Natural killer cell (primary cell): ENCODE measurements at regions not wholly inside any gene's neighbourhood (a gene's known extent, or its start where the extent isn't known, plus 50 kb on each side); places are given as distances from the start of the nearest gene placed in this dataset.

ENCODE experiments used
- ATAC-seq, 3 donors: fragments of 150-1000 bp in 2 of 3; fragments of 200-7000 bp in 1 of 3; cut with Tn5 transposase; 1 replicate in 1 of 3; 2 replicates in 2 of 3; pipeline ENCODE4 v1.10.0; 2021; ENCODE audit warnings: mild to moderate bottlenecking in 2 of 3, moderate library complexity in 2 of 3
- DNase-seq, 2 donors: peaks; one replicate each; pipeline versions ENCODE4 v3.0.0 to v3.0.0-alpha.2; 2013 to 2021; ENCODE audit warnings: mixed read lengths in 1 of 2
- H3K27ac ChIP-seq: one replicate; pipeline ENCODE4 v1.5.1; 2013; ENCODE audit warnings: mild to moderate bottlenecking, low read length
- H3K27me3 ChIP-seq: one replicate; pipeline ENCODE4 v1.6.1; 2013; ENCODE audit warnings: low read length; ENCODE audit not compliant: control insufficient read depth, insufficient read depth
- H3K36me3 ChIP-seq: one replicate; pipeline ENCODE4 v1.6.1; 2013; ENCODE audit warnings: low read length; ENCODE audit not compliant: control insufficient read depth, insufficient read depth
- H3K4me1 ChIP-seq: one replicate; pipeline ENCODE4 v1.6.1; 2013; ENCODE audit warnings: low read length; ENCODE audit not compliant: control insufficient read depth, insufficient read depth
- H3K4me3 ChIP-seq: one replicate; pipeline ENCODE4 v1.5.1; 2013; ENCODE audit warnings: low read length
- H3K9me3 ChIP-seq: one replicate; pipeline ENCODE4 v1.6.1; 2013; ENCODE audit warnings: low read length; ENCODE audit not compliant: control insufficient read depth, insufficient read depth
- H3K27ac Mint-ChIP-seq, 2 donors: one replicate each; pipeline ENCODE4 v1.8.0; 2022; ENCODE audit warnings: mild to moderate bottlenecking in 2 of 2, mixed read lengths in 2 of 2, moderate library complexity in 1 of 2
- H3K27me3 Mint-ChIP-seq, 2 donors: one replicate each; pipeline ENCODE4 v1.8.0; 2022; ENCODE audit warnings: low read depth in 2 of 2, mixed read lengths in 2 of 2
- H3K36me3 Mint-ChIP-seq: one replicate; pipeline ENCODE4 v1.8.0; 2022; ENCODE audit warnings: mixed read lengths
- H3K4me1 Mint-ChIP-seq, 2 donors: one replicate each; pipeline ENCODE4 v1.8.0; 2022; ENCODE audit warnings: mixed read lengths in 2 of 2
- H3K4me3 Mint-ChIP-seq: one replicate; pipeline ENCODE4 v1.8.0; 2022; ENCODE audit warnings: mild to moderate bottlenecking, moderate library complexity, mixed read lengths
- H3K9me3 Mint-ChIP-seq, 2 donors: one replicate each; pipeline ENCODE4 v1.8.0; 2022; ENCODE audit warnings: mixed read lengths in 2 of 2
- CTCF ChIP-seq: fragments of 200-600 bp; IDR thresholded peaks from one replicate; pipeline ENCODE4 v1.8.0; 2022; ENCODE audit warnings: antibody characterized with exemption
- WGBS: methylation state at CpG from one replicate; pipeline ENCODE4 v1.1.7; 2013; ENCODE audit warnings: missing lambda C conversion rate; ENCODE audit not compliant: insufficient coverage; 5-methylcytosine and 5-hydroxymethylcytosine counted together
- intact Hi-C: fragments of 100-400 bp; cut with micrococcal nuclease; formaldehyde crosslinking; loops from one replicate; pipeline ENCODE4 v1.14.2; 2022

GRCh38 chr13:105630431-105630830, 905.0 kb downstream of the EFNB2 start:
- WGBS = 88% methylated on average over 4 of the region's 6 CpGs
- no peaks in the 10 kb centered on the region for H3K36me3 Mint-ChIP-seq

GRCh38 chr13:105627270-105627669, 908.2 kb downstream of the EFNB2 start:
- DNase-seq (no peak), ATAC-seq (no peak)
- 93% methylated on average over 6 of the region's 7 CpGs for WGBS
- Histone ChIP-seq H3K27me3 (no peaks in the 10 kb centered on the region), H3K4me1 (no peaks in the 10 kb centered on the region), H3K36me3 (no peaks in the 10 kb centered on the region), H3K9me3 (peaks cover 3% of the 10 kb centered on the region), H3K27ac (no peak overlapping the region), H3K4me3 (no peak overlapping the region)
- Mint-ChIP-seq H3K4me3 (no peak overlapping the region), H3K27me3 (no peaks in the 10 kb centered on the region), H3K27ac (no peak overlapping the region), H3K9me3 (peaks cover 9 to 15% of the 10 kb centered on the region in 2 donors), H3K36me3 (no peaks in the 10 kb centered on the region), H3K4me1 (no peaks in the 10 kb centered on the region)
- intact Hi-C loops = no loop called here
- no peak for TF ChIP-seq CTCF

More at GRCh38 chr13:105630431-105630830, 905.0 kb downstream of the EFNB2 start:
- no peak overlapping the region for H3K27ac Mint-ChIP-seq
- no peak for DNase-seq
- no peak overlapping the region for H3K4me3 Mint-ChIP-seq
- Histone ChIP-seq H3K4me3 (no peak overlapping the region), H3K4me1 (no peaks in the 10 kb centered on the region), H3K36me3 (no peaks in the 10 kb centered on the region), H3K27ac (no peak overlapping the region), H3K9me3 (peaks cover 3% of the 10 kb centered on the region), H3K27me3 (no peaks in the 10 kb centered on the region)
- H3K4me1 Mint-ChIP-seq = no peaks in the 10 kb centered on the region
- ATAC-seq = no peak
- intact Hi-C loops = no loop called here
- H3K27me3 Mint-ChIP-seq = no peaks in the 10 kb centered on the region
- TF ChIP-seq CTCF = no peak
- peaks cover 5 to 12% of the 10 kb centered on the region in 2 donors for H3K9me3 Mint-ChIP-seq

GRCh38 chr13:105625691-105626090, 909.8 kb downstream of the EFNB2 start:
- H3K4me3 Mint-ChIP-seq = no peak overlapping the region
- no peaks in the 10 kb centered on the region for H3K27me3 ChIP-seq
- H3K9me3 Mint-ChIP-seq = peaks cover 7 to 12% of the 10 kb centered on the region in 2 donors
- peaks cover 3% of the 10 kb centered on the region for H3K9me3 ChIP-seq
- no peaks in the 10 kb centered on the region for H3K36me3 Mint-ChIP-seq
- DNase-seq = no peak
- no peaks in the 10 kb centered on the region for H3K27me3 Mint-ChIP-seq
- H3K4me3 ChIP-seq = no peak overlapping the region
- no peak overlapping the region for H3K27ac Mint-ChIP-seq
- no peaks in the 10 kb centered on the region for H3K36me3 ChIP-seq
- TF ChIP-seq CTCF = no peak
- no peak for ATAC-seq
- H3K4me1 ChIP-seq = no peaks in the 10 kb centered on the region
- no peaks in the 10 kb centered on the region for H3K4me1 Mint-ChIP-seq
- intact Hi-C loops = no loop called here
- no peak overlapping the region for H3K27ac ChIP-seq
- WGBS = 61% methylated on average over 2 of the region's 2 CpGs

GRCh38 chr13:105616333-105617075, 919.0 kb downstream of the EFNB2 start:
- H3K4me1 ChIP-seq = no peaks in the 10 kb centered on the region
- no peaks in the 10 kb centered on the region for H3K27me3 ChIP-seq
- Mint-ChIP-seq H3K36me3 (no peaks in the 10 kb centered on the region), H3K4me3 (no peak overlapping the region), H3K4me1 (no peaks in the 10 kb centered on the region), H3K27ac (no peak overlapping the region), H3K27me3 (no peaks in the 10 kb centered on the region), H3K9me3 (peaks cover 2 to 11% of the 10 kb centered on the region in 2 donors)
- no peaks in the 10 kb centered on the region for H3K36me3 ChIP-seq
- TF ChIP-seq CTCF = no peak
- DNase-seq (no peak), ATAC-seq (no peak)
- no peak overlapping the region for H3K27ac ChIP-seq
- H3K9me3 ChIP-seq = no peaks in the 10 kb centered on the region
- no peak overlapping the region for H3K4me3 ChIP-seq
- WGBS = 92% methylated on average over 4 of the region's 6 CpGs
- intact Hi-C loops = no loop called here
